IMR-90 (cell line): ENCODE measurements at regions not wholly inside any gene's neighbourhood (a gene's known extent, or its start where the extent isn't known, plus 50 kb on each side); places are given as distances from the start of the nearest gene placed in this dataset.

ENCODE experiments used
- ATAC-seq: fragments of 200-7000 bp; cut with Tn5 transposase; 2 replicates; pipeline ENCODE4 v1.9.1; 2020; ENCODE audit warnings: low read depth, mild to moderate bottlenecking, moderate library complexity
- BruUV-seq: library from RNA; stranded (reverse); fragments of 400-500 nt; replicated peaks from 2 replicates; lab custom pipeline; 2021; lab: Mats Ljungman, UMichigan
- CTCF ChIA-PET: fragments of 300-600 bp; formaldehyde crosslinking; extraction: SDS; loops from one replicate; lab custom pipeline; 2021; ENCODE audit warnings: antibody characterized with exemption; lab: Yijun Ruan, JAX
- POLR2A ChIA-PET: fragments of 300-600 bp; sonication (Branson Sonifier 250); formaldehyde crosslinking; loops from one replicate; lab custom pipeline; 2022; ENCODE audit warnings: antibody characterized with exemption; ENCODE audit not compliant: unreplicated experiment; lab: Charles Lee
- DNase-seq: peaks from one replicate; pipeline ENCODE4 v3.0.0; 2013
- H2AFZ ChIP-seq: replicated peaks from 2 replicates; pipeline ENCODE3; 2013; ENCODE audit warnings: low read length, mild to moderate bottlenecking; ENCODE audit not compliant: poor library complexity
- H2AK5ac ChIP-seq: 2 replicates; pipeline ENCODE4 v1.6.1; 2013; ENCODE audit warnings: low read depth, low read length, inconsistent platforms
- H2AK9ac ChIP-seq: replicated peaks from 2 replicates; pipeline ENCODE3; 2013; ENCODE audit warnings: mild to moderate bottlenecking, low read depth, low read length, moderate library complexity; ENCODE audit not compliant: poor library complexity
- H2BK120ac ChIP-seq: 2 replicates; pipeline ENCODE4 v1.6.1; 2013; ENCODE audit warnings: low read depth, low read length, inconsistent platforms
- H2BK15ac ChIP-seq: 3 replicates; pipeline ENCODE4 v1.6.1; 2013; ENCODE audit warnings: low read depth, low read length, inconsistent platforms
- H2BK20ac ChIP-seq: 2 replicates; pipeline ENCODE4 v1.6.1; 2013; ENCODE audit warnings: low read depth, mild to moderate bottlenecking, inconsistent platforms, low read length, moderate library complexity
- H2BK5ac ChIP-seq: 2 replicates; pipeline ENCODE4 v1.6.1; 2013; ENCODE audit warnings: mild to moderate bottlenecking, low read depth, low read length, inconsistent platforms; ENCODE audit not compliant: poor library complexity, severe bottlenecking
- H3K14ac ChIP-seq: replicated peaks from 2 replicates; pipeline ENCODE4 v1.6.1; 2013; ENCODE audit warnings: low read depth, low read length, inconsistent platforms
- H3K18ac ChIP-seq: 2 replicates; pipeline ENCODE4 v1.6.1; 2013; ENCODE audit warnings: low read depth, low read length, control low read depth
- H3K23ac ChIP-seq: 2 replicates; pipeline ENCODE4 v1.6.1; 2013; ENCODE audit warnings: low read depth, low read length, inconsistent platforms
- H3K27ac ChIP-seq: 2 replicates; pipeline ENCODE4 v1.5.1; 2013; ENCODE audit warnings: mild to moderate bottlenecking, control low read depth, low read length; ENCODE audit not compliant: insufficient read depth
- H3K27me3 ChIP-seq: 2 replicates; pipeline ENCODE4 v1.6.1; 2013; ENCODE audit warnings: low read length; ENCODE audit not compliant: control insufficient read depth, insufficient read depth
- H3K36me3 ChIP-seq: 2 replicates; pipeline ENCODE4 v1.6.1; 2013; ENCODE audit warnings: low read length, mixed read lengths; ENCODE audit not compliant: control insufficient read depth, insufficient read depth
- H3K4ac ChIP-seq: 2 replicates; pipeline ENCODE4 v1.6.1; 2013; ENCODE audit warnings: low read depth, low read length, inconsistent platforms
- H3K4me1 ChIP-seq: 2 replicates; pipeline ENCODE4 v1.6.1; 2013; ENCODE audit warnings: low read length, mixed read lengths; ENCODE audit not compliant: control insufficient read depth, insufficient read depth
- H3K4me2 ChIP-seq: 2 replicates; pipeline ENCODE4 v1.6.1; 2013; ENCODE audit warnings: low read depth, mild to moderate bottlenecking, control low read depth, low read length, moderate library complexity
- H3K4me3 ChIP-seq: 2 replicates; pipeline ENCODE4 v1.5.1; 2013; ENCODE audit warnings: low read depth, mild to moderate bottlenecking, control low read depth, low read length, moderate library complexity; ENCODE audit not compliant: insufficient read depth
- H3K56ac ChIP-seq: 2 replicates; pipeline ENCODE4 v1.6.1; 2013; ENCODE audit warnings: low read length, inconsistent platforms; ENCODE audit not compliant: insufficient read depth; ENCODE audit errors: extremely low read depth
- H3K79me1 ChIP-seq, 2 experiments: 2 replicates each; pipeline ENCODE4 v1.6.1; 2013; ENCODE audit warnings: low read length in 2 of 2, inconsistent platforms in 1 of 2, low read depth in 1 of 2
- H3K9ac ChIP-seq: 2 replicates; pipeline ENCODE4 v1.6.1; 2013; ENCODE audit warnings: low read depth, low read length, control low read depth
- H3K9me1 ChIP-seq: 2 replicates; pipeline ENCODE4 v1.6.1; 2013; ENCODE audit warnings: low read length, inconsistent platforms; ENCODE audit not compliant: insufficient read depth
- H3K9me3 ChIP-seq: 2 replicates; pipeline ENCODE4 v1.6.1; 2013; ENCODE audit warnings: low read length; ENCODE audit not compliant: control insufficient read depth, insufficient read depth
- H4K20me1 ChIP-seq: 2 replicates; pipeline ENCODE4 v1.6.1; 2013; ENCODE audit warnings: low read length, inconsistent platforms; ENCODE audit not compliant: insufficient read depth
- H4K5ac ChIP-seq: 2 replicates; pipeline ENCODE4 v1.6.1; 2013; ENCODE audit warnings: mild to moderate bottlenecking, low read depth, low read length, control low read depth
- H4K8ac ChIP-seq, 2 experiments: 2 replicates each; pipeline ENCODE4 v1.6.1; 2013; ENCODE audit warnings: low read depth in 2 of 2, low read length in 2 of 2, control low read depth in 1 of 2, inconsistent platforms in 1 of 2
- H4K91ac ChIP-seq: 2 replicates; pipeline ENCODE4 v1.6.1; 2013; ENCODE audit warnings: low read depth, low read length, inconsistent platforms; ENCODE audit not compliant: insufficient read depth
- CEBPB ChIP-seq: IDR thresholded peaks from 2 replicates; pipeline ENCODE4 v1.6.1; 2012; ENCODE audit warnings: low read depth, low read length, improper control_type of control experiment
- WGBS, 2 experiments: methylation state at CpG; one replicate each; pipeline versions ENCODE4 v1.1.5 to v1.1.7; 2013; ENCODE audit warnings: missing lambda C conversion rate in 2 of 2; ENCODE audit not compliant: insufficient read length in 1 of 2; ENCODE audit errors: extremely low coverage in 2 of 2; 5-methylcytosine and 5-hydroxymethylcytosine counted together
- dilution Hi-C: fragments of 300-500 bp; cut with HindIII; formaldehyde crosslinking; loops from one replicate; pipeline ENCODE4 v1.14.3; 2018; ENCODE audit warnings: low sequenced_read_pairs; ENCODE audit not compliant: unreplicated experiment
- in situ Hi-C: fragments of 300-500 bp; cut with MboI; formaldehyde crosslinking; loops from 3 replicates; pipeline ENCODE4 v1.14.3; 2019; ENCODE audit warnings: low sequenced_read_pairs, inconsistent platforms, mixed read lengths
- intact Hi-C: fragments of 100-400 bp; cut with micrococcal nuclease; formaldehyde crosslinking; loops from 2 replicates; pipeline ENCODE4 v1.10.0; 2022
- TF ChIP-seq, protein P1 (sequence below): conservative IDR thresholded peaks from 2 replicates; pipeline ENCODE4 v1.5.1; 2012; ENCODE audit warnings: mild to moderate bottlenecking, low read depth, low read length, improper control_type of control experiment

DNA sequence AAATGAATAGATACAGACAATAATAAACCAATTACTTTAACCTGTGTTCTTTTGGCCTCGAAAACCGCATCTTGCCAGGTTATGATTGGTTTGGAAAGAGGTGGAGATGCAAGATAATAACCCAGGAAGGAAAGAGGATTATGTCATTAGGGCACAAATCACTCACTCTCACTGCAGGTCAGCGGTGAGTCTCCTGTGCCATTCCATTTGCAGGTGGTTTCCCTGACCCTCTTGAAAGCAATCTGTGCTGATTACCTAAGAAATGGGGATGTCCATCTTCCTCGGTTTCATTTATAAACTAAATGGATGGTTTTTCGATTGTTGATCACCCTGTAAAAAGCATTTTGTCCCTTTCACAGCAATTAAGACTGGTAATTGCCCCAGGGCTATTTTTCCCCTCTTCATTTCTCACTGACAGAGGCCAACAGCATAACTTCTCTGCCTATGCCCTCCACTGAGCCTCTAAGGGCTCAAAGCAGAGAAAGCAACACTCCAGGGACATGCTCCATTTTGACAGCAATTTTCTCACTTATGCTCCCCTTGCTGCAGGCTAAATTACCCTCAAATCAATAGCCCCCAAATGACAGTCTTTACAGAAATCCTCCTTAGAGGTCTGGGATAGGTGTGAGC is 257.5 kb downstream of the IPMK start:
- dilution Hi-C loops = no loop called here
- H3K9me3 ChIP-seq = no peaks in the 10 kb centered on the region
- WGBS, 2 experiments = no CpG with 5 or more reads among the region's 5 CpGs

More for the DNA sequence above, 257.5 kb downstream of the IPMK start:
- no peaks in the 10 kb centered on the region for H3K79me1 ChIP-seq
- intact Hi-C loops = no loop called here
- in situ Hi-C loops = no loop called here
- no peaks in the 10 kb centered on the region for H4K20me1 ChIP-seq
- H2AFZ ChIP-seq = no peak overlapping the region
- no peak overlapping the region for H3K9ac ChIP-seq
- no TSS peak for BruUV-seq
- H3K27me3 ChIP-seq = no peaks in the 10 kb centered on the region
- H2BK20ac ChIP-seq = no peak overlapping the region
- no peak overlapping the region for H4K8ac ChIP-seq
- H4K5ac ChIP-seq = no peak overlapping the region
- no peak overlapping the region for H2BK15ac ChIP-seq
- no peak overlapping the region for H3K14ac ChIP-seq
- DNase-seq (no peak), ATAC-seq (no peak)
- no peak overlapping the region for H3K4me3 ChIP-seq
- H3K23ac ChIP-seq = no peak overlapping the region
- no peak overlapping the region for H2AK9ac ChIP-seq
- TF ChIP-seq, protein P1, sequence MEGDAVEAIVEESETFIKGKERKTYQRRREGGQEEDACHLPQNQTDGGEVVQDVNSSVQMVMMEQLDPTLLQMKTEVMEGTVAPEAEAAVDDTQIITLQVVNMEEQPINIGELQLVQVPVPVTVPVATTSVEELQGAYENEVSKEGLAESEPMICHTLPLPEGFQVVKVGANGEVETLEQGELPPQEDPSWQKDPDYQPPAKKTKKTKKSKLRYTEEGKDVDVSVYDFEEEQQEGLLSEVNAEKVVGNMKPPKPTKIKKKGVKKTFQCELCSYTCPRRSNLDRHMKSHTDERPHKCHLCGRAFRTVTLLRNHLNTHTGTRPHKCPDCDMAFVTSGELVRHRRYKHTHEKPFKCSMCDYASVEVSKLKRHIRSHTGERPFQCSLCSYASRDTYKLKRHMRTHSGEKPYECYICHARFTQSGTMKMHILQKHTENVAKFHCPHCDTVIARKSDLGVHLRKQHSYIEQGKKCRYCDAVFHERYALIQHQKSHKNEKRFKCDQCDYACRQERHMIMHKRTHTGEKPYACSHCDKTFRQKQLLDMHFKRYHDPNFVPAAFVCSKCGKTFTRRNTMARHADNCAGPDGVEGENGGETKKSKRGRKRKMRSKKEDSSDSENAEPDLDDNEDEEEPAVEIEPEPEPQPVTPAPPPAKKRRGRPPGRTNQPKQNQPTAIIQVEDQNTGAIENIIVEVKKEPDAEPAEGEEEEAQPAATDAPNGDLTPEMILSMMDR = no peak
- TF ChIP-seq CEBPB = no peak
- ChIA-PET POLR2A (no interaction called here), CTCF (no interaction called here)
- no peak overlapping the region for H3K4me2 ChIP-seq
- no peak overlapping the region for H3K4ac ChIP-seq
- H2AK5ac ChIP-seq = no peak overlapping the region
- no peaks in the 10 kb centered on the region for H3K36me3 ChIP-seq
- H3K4me1 ChIP-seq = peaks cover 2% of the 10 kb centered on the region
- no peak overlapping the region for H3K27ac ChIP-seq
- H4K91ac ChIP-seq = no peak overlapping the region
- H2BK120ac ChIP-seq = no peak overlapping the region
- no peak overlapping the region for H3K56ac ChIP-seq
- no peak overlapping the region for H2BK5ac ChIP-seq
- H3K9me1 ChIP-seq = no peaks in the 10 kb centered on the region
- no peak overlapping the region for H3K18ac ChIP-seq
